GM18526 (cell line): ENCODE measurements at regions not wholly inside any gene's neighbourhood (a gene's known extent, or its start where the extent isn't known, plus 50 kb on each side); places are given as distances from the start of the nearest gene placed in this dataset.

Experiments used
- POLR2A ChIP-seq: IDR thresholded peaks from 3 replicates; pipeline ENCODE4 v1.6.1; 2011; ENCODE audit not compliant: insufficient read length; ENCODE audit errors: extremely low read depth

GRCh38 chr5:18483451-18483850, 849.2 kb downstream of the TAF11L14 start:
- TF ChIP-seq POLR2A, result no peak

- TF ChIP-seq POLR2A, result no peak
Measured at GRCh38 chr5:18487928-18488480, 853.7 kb downstream of the TAF11L14 start.

GRCh38 chr5:18489703-18490102, 855.4 kb downstream of the TAF11L14 start:
- no peak for TF ChIP-seq POLR2A

GRCh38 chr5:18491349-18491748, 857.1 kb downstream of the TAF11L14 start:
- TF ChIP-seq POLR2A, result no peak

GRCh38 chr5:18495157-18495556, 860.9 kb downstream of the TAF11L14 start:
- TF ChIP-seq POLR2A, result no peak

GRCh38 chr5:18496041-18496440, 861.8 kb downstream of the TAF11L14 start:
- TF ChIP-seq POLR2A, result no peak

GRCh38 chr5:18497089-18497488, 862.8 kb downstream of the TAF11L14 start:
- TF ChIP-seq POLR2A, result no peak

GRCh38 chr5:18503797-18504328, 869.6 kb downstream of the TAF11L14 start:
- TF ChIP-seq POLR2A, result no peak

- TF ChIP-seq POLR2A, result no peak
Measured at GRCh38 chr5:18507114-18507513, 872.9 kb downstream of the TAF11L14 start.

GRCh38 chr5:18517641-18518380, 883.6 kb downstream of the TAF11L14 start:
- no peak for TF ChIP-seq POLR2A

- no peak for TF ChIP-seq POLR2A
Measured at GRCh38 chr5:18523380-18523779, 889.1 kb downstream of the TAF11L14 start.

GRCh38 chr5:18526792-18527405, 892.6 kb downstream of the TAF11L14 start:
- TF ChIP-seq POLR2A, result no peak

- TF ChIP-seq POLR2A, result no peak
Measured at GRCh38 chr5:18533137-18533536, 898.9 kb downstream of the TAF11L14 start.

GRCh38 chr5:18534119-18534518, 899.9 kb downstream of the TAF11L14 start:
- TF ChIP-seq POLR2A, result no peak

- TF ChIP-seq POLR2A, result no peak
Measured at GRCh38 chr5:18544421-18544820, 910.2 kb downstream of the TAF11L14 start.

- no peak for TF ChIP-seq POLR2A
Measured at GRCh38 chr5:18546591-18546990, 912.3 kb downstream of the TAF11L14 start.
